ENCODE measurements at regions not wholly inside any gene's neighbourhood (a gene's known extent, or its start where the extent isn't known, plus 50 kb on each side); places are given as distances from the start of the nearest gene placed in this dataset.

GRCh38 chr2:19550750-19551149, 192.3 kb upstream of the OSR1 start:
- TF ChIP-seq POLR2AphosphoS5 (IDR thresholded peaks at IDR 0.05; ENCODE audit: low read depth, low read length) (no peak), TCF7L2 (IDR thresholded peaks at IDR 0.05; ENCODE audit: low read depth, low read length) (no peak)
- TF ChIP-seq, protein P1, sequence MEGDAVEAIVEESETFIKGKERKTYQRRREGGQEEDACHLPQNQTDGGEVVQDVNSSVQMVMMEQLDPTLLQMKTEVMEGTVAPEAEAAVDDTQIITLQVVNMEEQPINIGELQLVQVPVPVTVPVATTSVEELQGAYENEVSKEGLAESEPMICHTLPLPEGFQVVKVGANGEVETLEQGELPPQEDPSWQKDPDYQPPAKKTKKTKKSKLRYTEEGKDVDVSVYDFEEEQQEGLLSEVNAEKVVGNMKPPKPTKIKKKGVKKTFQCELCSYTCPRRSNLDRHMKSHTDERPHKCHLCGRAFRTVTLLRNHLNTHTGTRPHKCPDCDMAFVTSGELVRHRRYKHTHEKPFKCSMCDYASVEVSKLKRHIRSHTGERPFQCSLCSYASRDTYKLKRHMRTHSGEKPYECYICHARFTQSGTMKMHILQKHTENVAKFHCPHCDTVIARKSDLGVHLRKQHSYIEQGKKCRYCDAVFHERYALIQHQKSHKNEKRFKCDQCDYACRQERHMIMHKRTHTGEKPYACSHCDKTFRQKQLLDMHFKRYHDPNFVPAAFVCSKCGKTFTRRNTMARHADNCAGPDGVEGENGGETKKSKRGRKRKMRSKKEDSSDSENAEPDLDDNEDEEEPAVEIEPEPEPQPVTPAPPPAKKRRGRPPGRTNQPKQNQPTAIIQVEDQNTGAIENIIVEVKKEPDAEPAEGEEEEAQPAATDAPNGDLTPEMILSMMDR (IDR thresholded peaks at IDR 0.05): no peak
- TF ChIP-seq, protein P2, sequence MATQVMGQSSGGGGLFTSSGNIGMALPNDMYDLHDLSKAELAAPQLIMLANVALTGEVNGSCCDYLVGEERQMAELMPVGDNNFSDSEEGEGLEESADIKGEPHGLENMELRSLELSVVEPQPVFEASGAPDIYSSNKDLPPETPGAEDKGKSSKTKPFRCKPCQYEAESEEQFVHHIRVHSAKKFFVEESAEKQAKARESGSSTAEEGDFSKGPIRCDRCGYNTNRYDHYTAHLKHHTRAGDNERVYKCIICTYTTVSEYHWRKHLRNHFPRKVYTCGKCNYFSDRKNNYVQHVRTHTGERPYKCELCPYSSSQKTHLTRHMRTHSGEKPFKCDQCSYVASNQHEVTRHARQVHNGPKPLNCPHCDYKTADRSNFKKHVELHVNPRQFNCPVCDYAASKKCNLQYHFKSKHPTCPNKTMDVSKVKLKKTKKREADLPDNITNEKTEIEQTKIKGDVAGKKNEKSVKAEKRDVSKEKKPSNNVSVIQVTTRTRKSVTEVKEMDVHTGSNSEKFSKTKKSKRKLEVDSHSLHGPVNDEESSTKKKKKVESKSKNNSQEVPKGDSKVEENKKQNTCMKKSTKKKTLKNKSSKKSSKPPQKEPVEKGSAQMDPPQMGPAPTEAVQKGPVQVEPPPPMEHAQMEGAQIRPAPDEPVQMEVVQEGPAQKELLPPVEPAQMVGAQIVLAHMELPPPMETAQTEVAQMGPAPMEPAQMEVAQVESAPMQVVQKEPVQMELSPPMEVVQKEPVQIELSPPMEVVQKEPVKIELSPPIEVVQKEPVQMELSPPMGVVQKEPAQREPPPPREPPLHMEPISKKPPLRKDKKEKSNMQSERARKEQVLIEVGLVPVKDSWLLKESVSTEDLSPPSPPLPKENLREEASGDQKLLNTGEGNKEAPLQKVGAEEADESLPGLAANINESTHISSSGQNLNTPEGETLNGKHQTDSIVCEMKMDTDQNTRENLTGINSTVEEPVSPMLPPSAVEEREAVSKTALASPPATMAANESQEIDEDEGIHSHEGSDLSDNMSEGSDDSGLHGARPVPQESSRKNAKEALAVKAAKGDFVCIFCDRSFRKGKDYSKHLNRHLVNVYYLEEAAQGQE (IDR thresholded peaks at IDR 0.05; ENCODE audit: insufficient read depth in 1 of 2, low read depth in 2 of 2, low read length in 1 of 2): no peak
